Smooth muscle cell (in vitro differentiated cells): ENCODE measurements at regions not wholly inside any gene's neighbourhood (a gene's known extent, or its start where the extent isn't known, plus 50 kb on each side); places are given as distances from the start of the nearest gene placed in this dataset.

ENCODE experiments used
- DNase-seq: peaks from one replicate; lab custom pipeline; 2025; ENCODE audit not compliant: unreplicated experiment; lab: John Stamatoyannopoulos, UW
- H2AFZ ChIP-seq: fragments of 200-600 bp; sonication (generic); 2 replicates; pipeline ENCODE4 v1.6.0; 2016; ENCODE audit warnings: antibody characterized with exemption, low read depth, mild to moderate bottlenecking
- H3F3A ChIP-seq: fragments of 200-600 bp; sonication (generic); 2 replicates; pipeline ENCODE4 v1.6.0; 2017; ENCODE audit warnings: antibody characterized with exemption, low read depth
- H3K27ac ChIP-seq: fragments of 200-600 bp; sonication (generic); 2 replicates; pipeline ENCODE4 v1.5.1; 2016; ENCODE audit warnings: low read depth, mild to moderate bottlenecking
- H3K27me3 ChIP-seq: fragments of 200-600 bp; sonication (generic); 2 replicates; pipeline ENCODE4 v1.6.1; 2016; ENCODE audit warnings: low read depth, mild to moderate bottlenecking
- H3K36me3 ChIP-seq: fragments of 200-600 bp; sonication (generic); 2 replicates; pipeline ENCODE4 v1.5.1; 2016; ENCODE audit warnings: low read depth
- H3K4me1 ChIP-seq: fragments of 200-600 bp; sonication (generic); 2 replicates; pipeline ENCODE4 v1.5.1; 2016; ENCODE audit warnings: low read depth
- H3K4me2 ChIP-seq: fragments of 200-600 bp; sonication (generic); 2 replicates; pipeline ENCODE4 v1.6.0; 2016; ENCODE audit warnings: mild to moderate bottlenecking
- H3K4me3 ChIP-seq: fragments of 200-600 bp; sonication (generic); 2 replicates; pipeline ENCODE4 v1.5.1; 2016; ENCODE audit warnings: mild to moderate bottlenecking
- H3K79me2 ChIP-seq: fragments of 200-600 bp; sonication (generic); 2 replicates; pipeline ENCODE4 v1.6.0; 2016; ENCODE audit warnings: low read depth, mild to moderate bottlenecking
- H3K9ac ChIP-seq: fragments of 200-600 bp; sonication (generic); 2 replicates; pipeline ENCODE4 v1.6.0; 2016; ENCODE audit warnings: low read depth
- H3K9me3 ChIP-seq: fragments of 200-600 bp; sonication (generic); replicated peaks from 2 replicates; pipeline ENCODE4 v1.5.1; 2016; ENCODE audit warnings: low read depth
- H4K20me1 ChIP-seq: fragments of 200-600 bp; sonication (generic); 2 replicates; pipeline ENCODE4 v1.6.0; 2016; ENCODE audit warnings: low read depth
- WGBS: methylation state at CpG from one replicate; pipeline ENCODE4 v1.1.7; 2016; ENCODE audit warnings: low lambda C conversion rate; 5-methylcytosine and 5-hydroxymethylcytosine counted together
- TF ChIP-seq, protein P1 (sequence below): fragments of 200-600 bp; sonication (generic); IDR thresholded peaks from 2 replicates; pipeline ENCODE4 v1.5.1; 2017; ENCODE audit warnings: borderline replicate concordance, mild to moderate bottlenecking, antibody characterized with exemption; ENCODE audit not compliant: insufficient read depth, poor library complexity, severe bottlenecking

DNA sequence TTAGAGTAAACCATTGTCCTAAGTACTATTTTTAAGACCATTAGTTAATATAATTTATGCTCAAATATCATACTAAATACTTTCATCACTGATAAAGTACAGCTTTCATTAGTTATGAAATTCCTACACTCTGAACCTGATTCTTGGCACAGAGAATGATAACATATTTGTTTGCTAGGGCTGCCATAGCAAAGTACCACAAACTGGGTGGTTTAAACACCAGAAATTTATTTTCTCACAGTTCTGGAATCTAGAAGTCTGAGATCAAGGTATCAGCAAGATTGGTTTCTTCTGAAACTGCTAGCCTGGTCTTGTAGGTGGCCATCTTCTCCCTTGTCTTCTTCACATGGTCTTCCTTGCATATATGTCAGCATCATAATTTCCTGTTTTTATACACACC, 608.4 kb downstream of the TLE1 start:
- Histone ChIP-seq H3K9ac (no peak overlapping the region), H3K4me3 (no peak overlapping the region), H3K36me3 (no peaks in the 10 kb centered on the region), H3F3A (peaks cover 7% of the 10 kb centered on the region), H3K4me1 (peaks cover 30% of the 10 kb centered on the region), H3K4me2 (no peak overlapping the region), H3K9me3 (no peaks in the 10 kb centered on the region), H3K79me2 (no peaks in the 10 kb centered on the region), H3K27me3 (no peaks in the 10 kb centered on the region), H3K27ac (no peak overlapping the region), H4K20me1 (no peaks in the 10 kb centered on the region), H2AFZ (no peak overlapping the region)
- no peak for DNase-seq
- TF ChIP-seq, protein P1, sequence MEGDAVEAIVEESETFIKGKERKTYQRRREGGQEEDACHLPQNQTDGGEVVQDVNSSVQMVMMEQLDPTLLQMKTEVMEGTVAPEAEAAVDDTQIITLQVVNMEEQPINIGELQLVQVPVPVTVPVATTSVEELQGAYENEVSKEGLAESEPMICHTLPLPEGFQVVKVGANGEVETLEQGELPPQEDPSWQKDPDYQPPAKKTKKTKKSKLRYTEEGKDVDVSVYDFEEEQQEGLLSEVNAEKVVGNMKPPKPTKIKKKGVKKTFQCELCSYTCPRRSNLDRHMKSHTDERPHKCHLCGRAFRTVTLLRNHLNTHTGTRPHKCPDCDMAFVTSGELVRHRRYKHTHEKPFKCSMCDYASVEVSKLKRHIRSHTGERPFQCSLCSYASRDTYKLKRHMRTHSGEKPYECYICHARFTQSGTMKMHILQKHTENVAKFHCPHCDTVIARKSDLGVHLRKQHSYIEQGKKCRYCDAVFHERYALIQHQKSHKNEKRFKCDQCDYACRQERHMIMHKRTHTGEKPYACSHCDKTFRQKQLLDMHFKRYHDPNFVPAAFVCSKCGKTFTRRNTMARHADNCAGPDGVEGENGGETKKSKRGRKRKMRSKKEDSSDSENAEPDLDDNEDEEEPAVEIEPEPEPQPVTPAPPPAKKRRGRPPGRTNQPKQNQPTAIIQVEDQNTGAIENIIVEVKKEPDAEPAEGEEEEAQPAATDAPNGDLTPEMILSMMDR: no peak

DNA sequence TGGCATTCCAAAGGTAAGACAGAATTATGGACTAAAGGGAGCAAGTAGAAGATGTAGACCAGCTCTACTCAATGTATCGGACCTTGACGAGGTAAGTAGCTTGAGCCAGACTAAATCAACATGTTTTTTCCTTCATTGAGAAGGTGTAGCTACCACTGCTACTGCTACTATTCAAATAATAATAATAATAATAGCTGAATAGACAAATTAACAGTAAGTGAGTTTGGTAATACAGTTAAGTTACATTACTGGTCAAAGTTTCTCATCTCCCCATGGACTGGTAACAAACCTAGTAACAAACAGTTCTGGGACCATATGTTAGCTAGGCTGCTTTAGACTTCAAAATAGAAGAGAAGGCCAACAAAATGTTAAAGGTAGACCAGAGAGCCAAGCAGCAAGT, 609.2 kb downstream of the TLE1 start:
- Histone ChIP-seq H3K27ac (no peak overlapping the region), H3K9ac (no peak overlapping the region), H3K4me2 (no peak overlapping the region), H3K27me3 (no peaks in the 10 kb centered on the region), H3F3A (peaks cover 7% of the 10 kb centered on the region), H3K4me1 (peaks cover 25% of the 10 kb centered on the region), H3K4me3 (no peak overlapping the region), H3K79me2 (no peaks in the 10 kb centered on the region), H3K36me3 (no peaks in the 10 kb centered on the region), H2AFZ (no peak overlapping the region), H3K9me3 (no peaks in the 10 kb centered on the region), H4K20me1 (no peaks in the 10 kb centered on the region)
- 65% methylated on average over 2 of the region's 2 CpGs for WGBS
- TF ChIP-seq, protein P1: no peak
- DNase-seq: no peak

DNA sequence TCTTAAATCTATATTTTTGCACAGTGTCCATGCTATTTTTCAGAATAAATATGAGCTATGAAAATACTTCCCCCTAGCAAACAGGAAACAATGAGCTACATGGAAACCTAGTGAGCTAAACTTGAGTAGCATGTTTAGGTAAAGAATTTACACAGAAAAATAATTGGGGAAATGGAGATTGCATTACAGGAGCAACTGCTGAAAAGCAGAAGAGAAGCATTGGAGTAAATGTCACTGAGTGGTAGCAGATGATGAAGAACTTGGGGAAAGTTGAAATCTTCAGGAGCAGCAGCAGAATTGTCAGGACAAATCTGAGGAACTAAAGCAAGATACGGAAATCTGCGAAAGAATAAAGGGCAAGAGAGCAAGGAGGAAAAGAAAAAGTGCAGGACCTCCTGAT, 610.3 kb downstream of the TLE1 start:
- Histone ChIP-seq H3K36me3 (no peaks in the 10 kb centered on the region), H3K27me3 (no peaks in the 10 kb centered on the region), H4K20me1 (no peaks in the 10 kb centered on the region), H3K9me3 (no peaks in the 10 kb centered on the region), H3K27ac (no peak overlapping the region), H3K4me2 (no peak overlapping the region), H3K79me2 (no peaks in the 10 kb centered on the region), H3K4me3 (no peak overlapping the region), H3F3A (peaks cover 7% of the 10 kb centered on the region), H2AFZ (no peak overlapping the region), H3K4me1 (peaks cover 17% of the 10 kb centered on the region), H3K9ac (no peak overlapping the region)
- WGBS: 96% methylated on average over 2 of the region's 2 CpGs
- DNase-seq: no peak
- TF ChIP-seq, protein P1: no peak

DNA sequence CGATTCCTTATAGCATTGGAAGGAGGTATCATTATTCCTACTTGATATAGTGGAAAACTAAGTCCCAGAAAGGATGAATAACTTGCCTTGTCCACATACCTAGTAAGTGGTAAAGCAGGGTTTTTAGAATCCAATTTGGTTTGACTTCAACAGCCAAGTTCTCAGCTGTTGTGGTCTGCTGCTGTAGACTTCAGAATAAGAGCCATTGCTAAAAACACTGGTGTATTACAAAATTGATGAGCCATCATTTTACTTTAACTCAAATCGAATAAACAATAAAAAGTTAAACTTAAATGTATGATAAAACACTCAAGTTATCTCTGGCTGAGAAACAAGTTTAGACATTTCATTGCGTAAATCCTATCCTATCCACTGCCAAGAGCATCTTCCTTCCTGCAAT, 610.8 kb downstream of the TLE1 start:
- no peak for DNase-seq

More for the DNA sequence above, 610.8 kb downstream of the TLE1 start:
- H2AFZ ChIP-seq: no peak overlapping the region
- peaks cover 7% of the 10 kb centered on the region for H3F3A ChIP-seq
- TF ChIP-seq, protein P1: no peak
- no peaks in the 10 kb centered on the region for H3K36me3 ChIP-seq
- H3K9ac ChIP-seq: no peak overlapping the region
- peaks cover 12% of the 10 kb centered on the region for H3K4me1 ChIP-seq
- no peaks in the 10 kb centered on the region for H3K27me3 ChIP-seq
- WGBS: 89% methylated on average over 3 of the region's 3 CpGs
- H3K4me3 ChIP-seq: no peak overlapping the region
- no peaks in the 10 kb centered on the region for H3K9me3 ChIP-seq
- H3K79me2 ChIP-seq: no peaks in the 10 kb centered on the region
- no peaks in the 10 kb centered on the region for H4K20me1 ChIP-seq
- H3K27ac ChIP-seq: no peak overlapping the region
- no peak overlapping the region for H3K4me2 ChIP-seq
